IMR-90 (cell line): ENCODE measurements at regions not wholly inside any gene's neighbourhood (a gene's known extent, or its start where the extent isn't known, plus 50 kb on each side); places are given as distances from the start of the nearest gene placed in this dataset.

Experiments used
- ATAC-seq: fragments of 200-7000 bp; cut with Tn5 transposase; 2 replicates; pipeline ENCODE4 v1.9.1; 2020; ENCODE audit warnings: low read depth, mild to moderate bottlenecking, moderate library complexity
- BruUV-seq: library from RNA; stranded (reverse); fragments of 400-500 nt; replicated peaks from 2 replicates; lab custom pipeline; 2021; lab: Mats Ljungman, UMichigan
- CTCF ChIA-PET: fragments of 300-600 bp; formaldehyde crosslinking; extraction: SDS; loops from one replicate; lab custom pipeline; 2021; ENCODE audit warnings: antibody characterized with exemption; lab: Yijun Ruan, JAX
- POLR2A ChIA-PET: fragments of 300-600 bp; sonication (Branson Sonifier 250); formaldehyde crosslinking; loops from one replicate; lab custom pipeline; 2022; ENCODE audit warnings: antibody characterized with exemption; ENCODE audit not compliant: unreplicated experiment; lab: Charles Lee
- DNase-seq: peaks from one replicate; pipeline ENCODE4 v3.0.0; 2013
- H2AFZ ChIP-seq: replicated peaks from 2 replicates; pipeline ENCODE3; 2013; ENCODE audit warnings: low read length, mild to moderate bottlenecking; ENCODE audit not compliant: poor library complexity
- H2AK5ac ChIP-seq: 2 replicates; pipeline ENCODE4 v1.6.1; 2013; ENCODE audit warnings: low read depth, low read length, inconsistent platforms
- H2AK9ac ChIP-seq: replicated peaks from 2 replicates; pipeline ENCODE3; 2013; ENCODE audit warnings: mild to moderate bottlenecking, low read depth, low read length, moderate library complexity; ENCODE audit not compliant: poor library complexity
- H2BK120ac ChIP-seq: 2 replicates; pipeline ENCODE4 v1.6.1; 2013; ENCODE audit warnings: low read depth, low read length, inconsistent platforms
- H2BK15ac ChIP-seq: 3 replicates; pipeline ENCODE4 v1.6.1; 2013; ENCODE audit warnings: low read depth, low read length, inconsistent platforms
- H2BK20ac ChIP-seq: 2 replicates; pipeline ENCODE4 v1.6.1; 2013; ENCODE audit warnings: low read depth, mild to moderate bottlenecking, inconsistent platforms, low read length, moderate library complexity
- H2BK5ac ChIP-seq: 2 replicates; pipeline ENCODE4 v1.6.1; 2013; ENCODE audit warnings: mild to moderate bottlenecking, low read depth, low read length, inconsistent platforms; ENCODE audit not compliant: poor library complexity, severe bottlenecking
- H3K14ac ChIP-seq: replicated peaks from 2 replicates; pipeline ENCODE4 v1.6.1; 2013; ENCODE audit warnings: low read depth, low read length, inconsistent platforms
- H3K18ac ChIP-seq: 2 replicates; pipeline ENCODE4 v1.6.1; 2013; ENCODE audit warnings: low read depth, low read length, control low read depth
- H3K23ac ChIP-seq: 2 replicates; pipeline ENCODE4 v1.6.1; 2013; ENCODE audit warnings: low read depth, low read length, inconsistent platforms
- H3K27ac ChIP-seq: 2 replicates; pipeline ENCODE4 v1.5.1; 2013; ENCODE audit warnings: mild to moderate bottlenecking, control low read depth, low read length; ENCODE audit not compliant: insufficient read depth
- H3K27me3 ChIP-seq: 2 replicates; pipeline ENCODE4 v1.6.1; 2013; ENCODE audit warnings: low read length; ENCODE audit not compliant: control insufficient read depth, insufficient read depth
- H3K36me3 ChIP-seq: 2 replicates; pipeline ENCODE4 v1.6.1; 2013; ENCODE audit warnings: low read length, mixed read lengths; ENCODE audit not compliant: control insufficient read depth, insufficient read depth
- H3K4ac ChIP-seq: 2 replicates; pipeline ENCODE4 v1.6.1; 2013; ENCODE audit warnings: low read depth, low read length, inconsistent platforms
- H3K4me1 ChIP-seq: 2 replicates; pipeline ENCODE4 v1.6.1; 2013; ENCODE audit warnings: low read length, mixed read lengths; ENCODE audit not compliant: control insufficient read depth, insufficient read depth
- H3K4me2 ChIP-seq: 2 replicates; pipeline ENCODE4 v1.6.1; 2013; ENCODE audit warnings: low read depth, mild to moderate bottlenecking, control low read depth, low read length, moderate library complexity
- H3K4me3 ChIP-seq: 2 replicates; pipeline ENCODE4 v1.5.1; 2013; ENCODE audit warnings: low read depth, mild to moderate bottlenecking, control low read depth, low read length, moderate library complexity; ENCODE audit not compliant: insufficient read depth
- H3K56ac ChIP-seq: 2 replicates; pipeline ENCODE4 v1.6.1; 2013; ENCODE audit warnings: low read length, inconsistent platforms; ENCODE audit not compliant: insufficient read depth; ENCODE audit errors: extremely low read depth
- H3K79me1 ChIP-seq, 2 experiments: 2 replicates each; pipeline ENCODE4 v1.6.1; 2013; ENCODE audit warnings: low read length in 2 of 2, inconsistent platforms in 1 of 2, low read depth in 1 of 2
- H3K9ac ChIP-seq: 2 replicates; pipeline ENCODE4 v1.6.1; 2013; ENCODE audit warnings: low read depth, low read length, control low read depth
- H3K9me1 ChIP-seq: 2 replicates; pipeline ENCODE4 v1.6.1; 2013; ENCODE audit warnings: low read length, inconsistent platforms; ENCODE audit not compliant: insufficient read depth
- H3K9me3 ChIP-seq: 2 replicates; pipeline ENCODE4 v1.6.1; 2013; ENCODE audit warnings: low read length; ENCODE audit not compliant: control insufficient read depth, insufficient read depth
- H4K20me1 ChIP-seq: 2 replicates; pipeline ENCODE4 v1.6.1; 2013; ENCODE audit warnings: low read length, inconsistent platforms; ENCODE audit not compliant: insufficient read depth
- H4K5ac ChIP-seq: 2 replicates; pipeline ENCODE4 v1.6.1; 2013; ENCODE audit warnings: mild to moderate bottlenecking, low read depth, low read length, control low read depth
- H4K8ac ChIP-seq, 2 experiments: 2 replicates each; pipeline ENCODE4 v1.6.1; 2013; ENCODE audit warnings: low read depth in 2 of 2, low read length in 2 of 2, control low read depth in 1 of 2, inconsistent platforms in 1 of 2
- H4K91ac ChIP-seq: 2 replicates; pipeline ENCODE4 v1.6.1; 2013; ENCODE audit warnings: low read depth, low read length, inconsistent platforms; ENCODE audit not compliant: insufficient read depth
- CTCF ChIP-seq: conservative IDR thresholded peaks from 2 replicates; pipeline ENCODE4 v1.5.1; 2012; ENCODE audit warnings: mild to moderate bottlenecking, low read depth, low read length, improper control_type of control experiment
- MXI1 ChIP-seq: IDR thresholded peaks from 2 replicates; pipeline ENCODE4 v1.6.1; 2012; ENCODE audit warnings: low read depth, mild to moderate bottlenecking, low read length, moderate library complexity, borderline replicate concordance
- RFX5 ChIP-seq: IDR thresholded peaks from 2 replicates; pipeline ENCODE4 v1.8.0; 2012; ENCODE audit warnings: low read depth, mild to moderate bottlenecking, low read length, moderate library complexity
- SMC3 ChIP-seq: fragments of 150-350 bp; IDR thresholded peaks from 2 replicates; pipeline ENCODE4 v1.6.1; 2016; ENCODE audit warnings: low read depth, mild to moderate bottlenecking, antibody characterized with exemption, low read length, moderate library complexity
- whole genome bisulfite sequencing, 2 experiments: methylation state at CpG; one replicate each; pipeline versions ENCODE4 v1.1.5 to v1.1.7; 2013; ENCODE audit warnings: missing lambda C conversion rate in 2 of 2; ENCODE audit not compliant: insufficient read length in 1 of 2; ENCODE audit errors: extremely low coverage in 2 of 2; 5-methylcytosine and 5-hydroxymethylcytosine counted together
- dilution Hi-C: fragments of 300-500 bp; cut with HindIII; formaldehyde crosslinking; loops from one replicate; pipeline ENCODE4 v1.14.3; 2018; ENCODE audit warnings: low sequenced_read_pairs; ENCODE audit not compliant: unreplicated experiment
- in situ Hi-C: fragments of 300-500 bp; cut with MboI; formaldehyde crosslinking; loops from 3 replicates; pipeline ENCODE4 v1.14.3; 2019; ENCODE audit warnings: low sequenced_read_pairs, inconsistent platforms, mixed read lengths
- intact Hi-C: fragments of 100-400 bp; cut with micrococcal nuclease; formaldehyde crosslinking; loops from 2 replicates; pipeline ENCODE4 v1.10.0; 2022

GRCh38 chr13:74361274-74361673 lies 227.1 kb upstream of the KLF12 start:
- Histone ChIP-seq H3K4me2 (no peak overlapping the region), H2AFZ (no peak overlapping the region), H3K56ac (no peak overlapping the region), H4K5ac (no peak overlapping the region), H3K9ac (no peak overlapping the region), H3K23ac (no peak overlapping the region), H3K9me1 (no peaks in the 10 kb centered on the region), H3K27ac (no peak overlapping the region), H3K18ac (no peak overlapping the region), H2BK15ac (no peak overlapping the region), H2BK20ac (no peak overlapping the region), H3K4ac (no peak overlapping the region), H3K79me1 (no peaks in the 10 kb centered on the region), H2BK120ac (no peak overlapping the region), H3K9me3 (no peaks in the 10 kb centered on the region), H3K36me3 (no peaks in the 10 kb centered on the region), H3K4me1 (no peaks in the 10 kb centered on the region), H4K8ac (no peak overlapping the region), H3K27me3 (no peaks in the 10 kb centered on the region), H2BK5ac (no peak overlapping the region), H4K91ac (no peak overlapping the region), H2AK9ac (no peak overlapping the region), H4K20me1 (no peaks in the 10 kb centered on the region), H3K14ac (no peak overlapping the region), H3K4me3 (no peak overlapping the region), H2AK5ac (no peak overlapping the region)
- no peak for DNase-seq
- in situ Hi-C loops (no loop called here), dilution Hi-C loops (no loop called here), intact Hi-C loops (no loop called here)
- ChIA-PET POLR2A (no interaction called here), CTCF (no interaction called here)
- TF ChIP-seq MXI1 = no peak
- TF ChIP-seq RFX5 = no peak
- no peak for TF ChIP-seq CTCF
- no peak for TF ChIP-seq SMC3
- WGBS, 2 experiments = no CpG with 5 or more reads among the region's 3 CpGs
- no peak for ATAC-seq
- BruUV-seq = no TSS peak
